Ishikawa (cell line): ENCODE measurements at regions not wholly inside any gene's neighbourhood (a gene's known extent, or its start where the extent isn't known, plus 50 kb on each side); places are given as distances from the start of the nearest gene placed in this dataset.

Source experiments
- CEBPB ChIP-seq: IDR thresholded peaks from 2 replicates; pipeline ENCODE4 v1.6.1; 2012
- NFIC ChIP-seq: IDR thresholded peaks from 2 replicates; pipeline ENCODE4 v1.6.1; 2012
- TCF12 ChIP-seq: IDR thresholded peaks from 2 replicates; pipeline ENCODE4 v1.6.1; 2012; ENCODE audit warnings: low read depth
- TEAD4 ChIP-seq: IDR thresholded peaks from 2 replicates; pipeline ENCODE4 v1.6.1; 2012
- TF ChIP-seq, protein P1 (sequence below): IDR thresholded peaks from 2 replicates; pipeline ENCODE4 v1.6.1; 2012
- TF ChIP-seq, protein P2 (sequence below): IDR thresholded peaks from 2 replicates; pipeline ENCODE4 v1.6.1; 2012; ENCODE audit warnings: low read depth, mild to moderate bottlenecking

DNA sequence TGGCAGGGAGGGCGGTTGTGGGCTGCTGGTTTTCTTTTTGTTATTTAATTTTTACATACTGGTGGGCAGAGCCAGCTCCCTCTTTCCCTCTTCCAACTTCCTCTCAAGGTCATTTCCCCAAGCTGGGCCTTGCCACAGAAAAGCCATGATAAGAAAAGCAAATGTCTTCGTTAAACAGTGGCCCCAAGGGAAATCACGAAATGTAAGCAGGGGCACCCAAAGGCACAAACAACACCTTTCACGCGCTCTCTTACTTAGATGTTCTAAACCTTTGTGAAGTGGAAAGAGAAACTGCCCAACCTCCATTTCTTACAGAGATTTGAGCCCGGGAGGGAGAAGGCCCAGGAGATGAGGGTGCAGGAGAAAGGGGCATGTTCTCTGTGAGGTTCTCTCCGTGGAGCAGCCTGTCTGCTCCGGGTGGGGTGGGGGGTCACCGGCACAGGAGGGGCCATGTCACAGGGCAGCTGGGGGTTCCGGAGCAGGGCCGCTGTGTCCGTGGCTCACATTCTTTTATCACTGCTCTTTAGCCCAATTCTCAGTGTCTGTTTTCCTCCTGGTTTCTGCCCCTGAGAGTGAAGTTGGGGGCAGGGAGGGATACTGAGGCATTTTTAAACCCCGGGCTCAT is 190.7 kb upstream of the GATA6 start:
- TF ChIP-seq, protein P1, sequence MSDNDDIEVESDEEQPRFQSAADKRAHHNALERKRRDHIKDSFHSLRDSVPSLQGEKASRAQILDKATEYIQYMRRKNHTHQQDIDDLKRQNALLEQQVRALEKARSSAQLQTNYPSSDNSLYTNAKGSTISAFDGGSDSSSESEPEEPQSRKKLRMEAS: no peak
- TF ChIP-seq NFIC (no peak), CEBPB (no peak), TEAD4 (no peak), TCF12 (no peak)
- TF ChIP-seq, protein P2, sequence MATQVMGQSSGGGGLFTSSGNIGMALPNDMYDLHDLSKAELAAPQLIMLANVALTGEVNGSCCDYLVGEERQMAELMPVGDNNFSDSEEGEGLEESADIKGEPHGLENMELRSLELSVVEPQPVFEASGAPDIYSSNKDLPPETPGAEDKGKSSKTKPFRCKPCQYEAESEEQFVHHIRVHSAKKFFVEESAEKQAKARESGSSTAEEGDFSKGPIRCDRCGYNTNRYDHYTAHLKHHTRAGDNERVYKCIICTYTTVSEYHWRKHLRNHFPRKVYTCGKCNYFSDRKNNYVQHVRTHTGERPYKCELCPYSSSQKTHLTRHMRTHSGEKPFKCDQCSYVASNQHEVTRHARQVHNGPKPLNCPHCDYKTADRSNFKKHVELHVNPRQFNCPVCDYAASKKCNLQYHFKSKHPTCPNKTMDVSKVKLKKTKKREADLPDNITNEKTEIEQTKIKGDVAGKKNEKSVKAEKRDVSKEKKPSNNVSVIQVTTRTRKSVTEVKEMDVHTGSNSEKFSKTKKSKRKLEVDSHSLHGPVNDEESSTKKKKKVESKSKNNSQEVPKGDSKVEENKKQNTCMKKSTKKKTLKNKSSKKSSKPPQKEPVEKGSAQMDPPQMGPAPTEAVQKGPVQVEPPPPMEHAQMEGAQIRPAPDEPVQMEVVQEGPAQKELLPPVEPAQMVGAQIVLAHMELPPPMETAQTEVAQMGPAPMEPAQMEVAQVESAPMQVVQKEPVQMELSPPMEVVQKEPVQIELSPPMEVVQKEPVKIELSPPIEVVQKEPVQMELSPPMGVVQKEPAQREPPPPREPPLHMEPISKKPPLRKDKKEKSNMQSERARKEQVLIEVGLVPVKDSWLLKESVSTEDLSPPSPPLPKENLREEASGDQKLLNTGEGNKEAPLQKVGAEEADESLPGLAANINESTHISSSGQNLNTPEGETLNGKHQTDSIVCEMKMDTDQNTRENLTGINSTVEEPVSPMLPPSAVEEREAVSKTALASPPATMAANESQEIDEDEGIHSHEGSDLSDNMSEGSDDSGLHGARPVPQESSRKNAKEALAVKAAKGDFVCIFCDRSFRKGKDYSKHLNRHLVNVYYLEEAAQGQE: no peak
